ENCODE measurements at regions not wholly inside any gene's neighbourhood (a gene's known extent, or its start where the extent isn't known, plus 50 kb on each side); places are given as distances from the start of the nearest gene placed in this dataset.
"Not testable (repeated sequence)": the region's sequence is repeated elsewhere in the genome, so short reads cannot be mapped to it uniquely, and the experiment has no call there.

GRCh38 chr11:37449146-37449545, 851.1 kb upstream of the RAG2 start:
- Histone ChIP-seq H3K36me3 (no peaks in the 10 kb centered on the region), H3K4me3 (no peak overlapping the region), H3K9me3 (replicated peaks) (no peaks in the 10 kb centered on the region), H3K4me1 (no peaks in the 10 kb centered on the region), H3K27ac (replicated peaks) (no peak overlapping the region), H3K27me3 (ENCODE audit: low read depth) (no peaks in the 10 kb centered on the region)
- TF ChIP-seq CTCF (IDR thresholded peaks at IDR 0.05; ENCODE audit: borderline replicate concordance) = no peak
- intact Hi-C loops (cut with micrococcal nuclease) = no loop called here
- DNase-seq = no peak

GRCh38 chr11:37442576-37442975, 844.5 kb upstream of the RAG2 start:
- no peak for TF ChIP-seq CTCF (IDR thresholded peaks at IDR 0.05; ENCODE audit: borderline replicate concordance)

GRCh38 chr11:37431633-37432230, 833.7 kb upstream of the RAG2 start:
- H3K27me3 ChIP-seq (ENCODE audit: low read depth); H3K4me3 ChIP-seq; H3K27ac ChIP-seq (replicated peaks); intact Hi-C loops (cut with micrococcal nuclease); DNase-seq; H3K4me1 ChIP-seq; H3K36me3 ChIP-seq: not testable (repeated sequence)
- peaks cover 21% of the 10 kb centered on the region for H3K9me3 ChIP-seq (replicated peaks)

More at GRCh38 chr11:37442576-37442975, 844.5 kb upstream of the RAG2 start:
- intact Hi-C loops (cut with micrococcal nuclease) = no loop called here
- DNase-seq = no peak
- Histone ChIP-seq H3K27me3 (ENCODE audit: low read depth) (no peaks in the 10 kb centered on the region), H3K4me1 (no peaks in the 10 kb centered on the region), H3K36me3 (no peaks in the 10 kb centered on the region), H3K4me3 (no peak overlapping the region), H3K9me3 (replicated peaks) (no peaks in the 10 kb centered on the region), H3K27ac (replicated peaks) (no peak overlapping the region)

GRCh38 chr11:37430966-37431632, 833.1 kb upstream of the RAG2 start:
- DNase-seq; H3K36me3 ChIP-seq; intact Hi-C loops (cut with micrococcal nuclease); H3K4me3 ChIP-seq; H3K27me3 ChIP-seq (ENCODE audit: low read depth); H3K4me1 ChIP-seq; H3K27ac ChIP-seq (replicated peaks): not testable (repeated sequence)
- peaks cover 19% of the 10 kb centered on the region for H3K9me3 ChIP-seq (replicated peaks)

- H3K36me3 ChIP-seq = no peaks in the 10 kb centered on the region
- TF ChIP-seq CTCF (IDR thresholded peaks at IDR 0.05; ENCODE audit: borderline replicate concordance) = no peak
- no peak overlapping the region for H3K4me3 ChIP-seq
- no peak for DNase-seq
- no peaks in the 10 kb centered on the region for H3K4me1 ChIP-seq
- H3K27ac ChIP-seq (replicated peaks) = no peak overlapping the region
- H3K9me3 ChIP-seq (replicated peaks) = peaks cover 12% of the 10 kb centered on the region
- intact Hi-C loops (cut with micrococcal nuclease) = no loop called here
- no peaks in the 10 kb centered on the region for H3K27me3 ChIP-seq (ENCODE audit: low read depth)
These were observed 824.5 kb upstream of the RAG2 start for GRCh38 chr11:37422511-37422910.

- no peak for DNase-seq
- H3K36me3 ChIP-seq = no peaks in the 10 kb centered on the region
- H3K9me3 ChIP-seq (replicated peaks) = peaks cover 12% of the 10 kb centered on the region
- no peak overlapping the region for H3K4me3 ChIP-seq
- H3K27me3 ChIP-seq (ENCODE audit: low read depth) = no peaks in the 10 kb centered on the region
- H3K4me1 ChIP-seq = no peaks in the 10 kb centered on the region
- H3K27ac ChIP-seq (replicated peaks) = no peak overlapping the region
- TF ChIP-seq CTCF (IDR thresholded peaks at IDR 0.05; ENCODE audit: borderline replicate concordance) = no peak
- intact Hi-C loops (cut with micrococcal nuclease) = no loop called here
These were observed 813.3 kb upstream of the RAG2 start for GRCh38 chr11:37411289-37411688.

Measured in left ventricle myocardium inferior (tissue), 1 donor.